ENCODE measurements at regions not wholly inside any gene's neighbourhood (a gene's known extent, or its start where the extent isn't known, plus 50 kb on each side); places are given as distances from the start of the nearest gene placed in this dataset.

DNA sequence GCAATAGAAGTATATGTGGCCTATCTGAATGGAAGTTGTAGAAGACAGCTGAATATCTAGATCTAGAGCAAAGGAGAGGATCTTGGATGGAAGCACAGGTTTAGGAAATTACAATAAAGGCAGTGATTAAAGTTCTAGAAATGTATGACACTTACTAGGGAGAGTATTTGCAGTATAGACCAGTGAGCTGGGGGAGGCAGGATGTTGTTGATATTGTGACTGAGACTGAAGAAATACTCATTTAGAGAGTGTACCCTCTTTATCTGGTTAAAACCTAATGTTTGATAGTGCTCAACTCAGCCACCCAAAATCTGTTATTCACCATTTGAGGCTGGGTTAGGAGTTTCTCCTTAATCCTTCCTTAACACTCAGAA is 439.5 kb downstream of the GRXCR1 start:
- TF ChIP-seq, protein P1, sequence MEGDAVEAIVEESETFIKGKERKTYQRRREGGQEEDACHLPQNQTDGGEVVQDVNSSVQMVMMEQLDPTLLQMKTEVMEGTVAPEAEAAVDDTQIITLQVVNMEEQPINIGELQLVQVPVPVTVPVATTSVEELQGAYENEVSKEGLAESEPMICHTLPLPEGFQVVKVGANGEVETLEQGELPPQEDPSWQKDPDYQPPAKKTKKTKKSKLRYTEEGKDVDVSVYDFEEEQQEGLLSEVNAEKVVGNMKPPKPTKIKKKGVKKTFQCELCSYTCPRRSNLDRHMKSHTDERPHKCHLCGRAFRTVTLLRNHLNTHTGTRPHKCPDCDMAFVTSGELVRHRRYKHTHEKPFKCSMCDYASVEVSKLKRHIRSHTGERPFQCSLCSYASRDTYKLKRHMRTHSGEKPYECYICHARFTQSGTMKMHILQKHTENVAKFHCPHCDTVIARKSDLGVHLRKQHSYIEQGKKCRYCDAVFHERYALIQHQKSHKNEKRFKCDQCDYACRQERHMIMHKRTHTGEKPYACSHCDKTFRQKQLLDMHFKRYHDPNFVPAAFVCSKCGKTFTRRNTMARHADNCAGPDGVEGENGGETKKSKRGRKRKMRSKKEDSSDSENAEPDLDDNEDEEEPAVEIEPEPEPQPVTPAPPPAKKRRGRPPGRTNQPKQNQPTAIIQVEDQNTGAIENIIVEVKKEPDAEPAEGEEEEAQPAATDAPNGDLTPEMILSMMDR (IDR thresholded peaks at IDR 0.05; ENCODE audit: extremely low read depth in 1 of 2, insufficient read depth in 1 of 2, low read depth in 1 of 2, low read length in 2 of 2) = no peak
- TF ChIP-seq POLR2A (IDR thresholded peaks at IDR 0.05; ENCODE audit: low read depth, low read length) (no peak), EZH2 (IDR thresholded peaks at IDR 0.05; ENCODE audit: borderline replicate concordance, low read depth, low read length, severe bottlenecking) (no peak), POLR2AphosphoS5 (IDR thresholded peaks at IDR 0.05; ENCODE audit: insufficient read depth, low read depth, low read length) (no peak)
